HG03196 (cell line): ENCODE measurements at regions not wholly inside any gene's neighbourhood (a gene's known extent, or its start where the extent isn't known, plus 50 kb on each side); places are given as distances from the start of the nearest gene placed in this dataset.

ENCODE experiments used
- ATAC-seq: cut with Tn5 transposase; IDR thresholded peaks from one replicate; pipeline ENCODE4 v1.9.1; 2021; ENCODE audit not compliant: unreplicated experiment

DNA sequence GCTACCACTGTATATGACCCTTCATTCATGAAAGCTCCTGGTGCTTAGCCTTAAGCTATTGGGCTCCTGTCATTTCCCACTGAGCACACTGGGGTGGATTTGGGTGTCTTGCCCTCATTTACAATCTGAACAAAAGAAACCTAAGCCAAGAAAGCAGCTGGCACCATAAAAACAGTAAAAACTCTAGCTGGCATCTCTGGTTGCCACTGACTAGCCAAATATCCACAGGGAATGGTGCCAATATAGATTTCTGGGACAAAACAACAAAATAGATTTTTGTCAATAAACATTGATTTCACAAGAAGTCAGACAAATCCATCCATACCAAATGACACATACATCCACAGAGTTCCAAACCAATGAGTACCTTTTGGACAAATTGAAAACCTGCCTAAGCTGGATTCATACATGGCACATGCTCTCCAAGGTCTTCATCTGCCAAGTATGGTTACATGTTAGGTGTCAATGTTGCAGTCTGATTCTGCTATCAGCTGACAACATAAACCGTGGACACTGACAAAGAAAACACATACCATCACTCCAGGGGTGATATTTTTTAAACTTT, 1081.5 kb upstream of the ZEB2 start:
- no peak for ATAC-seq

DNA sequence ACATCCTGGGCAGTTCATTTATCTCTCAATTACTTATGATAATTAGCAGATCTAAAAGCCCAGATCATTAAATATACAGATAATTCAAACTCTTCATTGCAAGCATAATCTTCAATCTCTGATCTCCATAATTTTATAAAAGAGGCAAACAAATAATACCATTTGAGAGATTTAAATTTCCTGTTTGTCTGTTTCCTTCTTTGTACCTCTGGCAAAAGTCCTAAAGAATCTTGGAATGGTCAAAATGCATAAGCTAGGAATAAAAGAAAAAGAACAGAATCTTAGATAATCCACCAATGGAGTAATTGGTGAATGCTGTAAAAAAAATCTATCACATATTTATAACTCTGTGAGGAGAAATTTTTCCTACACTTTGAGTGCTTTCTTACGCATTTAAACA, 1080.9 kb upstream of the ZEB2 start:
- ATAC-seq: no peak

DNA sequence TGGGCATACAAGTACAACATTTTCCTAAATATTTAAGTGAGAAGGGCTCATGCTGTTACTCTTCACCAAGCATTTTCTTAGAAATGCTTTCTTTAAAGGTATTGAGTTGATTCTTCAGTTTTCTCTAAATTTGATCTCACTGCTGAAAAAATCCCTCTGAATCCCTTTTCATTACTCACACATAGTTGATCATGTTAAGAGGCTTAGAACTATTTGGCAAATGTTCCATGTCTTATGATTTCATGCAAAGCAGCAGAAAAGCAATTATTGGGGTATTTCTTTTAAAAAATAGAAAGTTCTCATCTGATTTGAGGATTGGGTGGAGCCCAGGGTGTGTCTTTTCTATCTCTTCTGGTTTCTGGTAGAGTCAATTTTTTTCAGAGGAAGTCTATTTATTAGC, 1079.8 kb upstream of the ZEB2 start:
- ATAC-seq: no peak

DNA sequence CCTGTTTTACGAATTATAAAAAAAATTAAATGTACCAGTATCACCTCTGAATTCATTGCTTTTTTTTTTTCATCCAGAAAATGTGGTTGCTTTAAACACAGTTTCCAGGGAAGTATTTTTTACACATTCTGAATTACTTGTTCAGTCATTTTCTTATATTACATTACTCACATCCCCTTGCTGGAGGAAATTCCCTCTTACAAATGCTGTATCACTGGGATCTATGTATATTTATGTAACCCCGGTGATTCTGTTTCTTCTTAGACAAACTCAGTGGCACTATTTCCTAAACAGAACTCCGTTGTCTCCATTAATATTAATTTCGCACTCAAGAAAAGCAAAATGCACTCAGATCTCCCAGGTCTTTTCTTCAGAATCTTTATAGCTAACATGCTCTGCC, 1078.5 kb upstream of the ZEB2 start:
- ATAC-seq: no peak

DNA sequence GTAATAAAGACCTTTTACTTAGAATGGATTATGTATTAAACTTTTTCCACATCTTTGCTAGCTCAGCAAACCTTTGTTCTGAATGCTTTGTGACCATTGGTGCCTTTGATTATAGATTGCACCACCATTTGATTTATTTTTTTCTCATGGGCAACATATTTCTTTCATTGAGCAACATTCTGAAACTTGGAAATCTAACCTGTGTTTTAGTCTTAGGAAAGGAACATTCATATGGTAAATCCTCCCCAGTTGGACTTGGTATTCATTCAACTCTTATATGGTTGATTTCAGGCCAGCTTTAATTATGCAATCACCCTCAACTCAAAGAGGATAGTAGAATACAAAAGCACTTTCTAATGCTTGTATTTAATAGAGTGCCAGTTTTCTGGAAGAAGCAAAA, 1077.9 kb upstream of the ZEB2 start:
- ATAC-seq: no peak

DNA sequence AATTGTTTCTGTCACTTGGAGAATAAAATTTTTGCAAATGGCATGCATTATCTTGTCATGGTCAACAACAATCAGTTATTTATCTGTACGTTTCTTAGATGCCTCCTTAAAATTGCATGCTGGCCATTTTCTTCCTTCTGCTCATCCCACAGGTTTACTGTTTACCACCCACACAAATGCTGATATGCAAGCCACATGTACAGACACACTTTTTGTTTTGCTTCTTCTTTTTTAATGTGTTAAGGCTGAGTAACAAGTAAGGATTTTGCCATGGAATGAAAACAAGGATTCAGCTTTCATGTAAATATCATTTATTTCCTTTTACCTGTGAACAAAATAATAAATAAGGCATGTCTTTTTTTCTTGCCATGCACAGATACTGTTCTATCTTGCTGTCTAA, 1077.1 kb upstream of the ZEB2 start:
- ATAC-seq: no peak

DNA sequence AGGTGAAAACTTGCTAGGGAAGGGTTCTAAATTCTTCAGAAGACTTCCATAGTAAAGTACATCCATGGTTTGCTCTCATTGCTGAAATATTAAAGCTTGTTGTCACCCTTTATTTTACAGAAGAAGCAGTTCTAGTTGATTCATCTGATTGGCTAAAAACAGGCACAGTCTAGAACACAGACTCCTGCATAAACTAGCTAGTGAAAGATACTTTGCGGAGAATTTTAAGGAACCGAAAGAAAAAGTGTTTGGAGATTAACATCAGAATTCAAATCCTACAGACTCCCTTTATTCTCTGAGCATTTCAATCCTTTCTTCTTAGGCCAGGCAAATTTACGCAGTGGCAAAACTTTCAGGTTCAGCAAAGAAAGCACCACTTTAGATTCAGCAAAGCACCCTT, 1076.5 kb upstream of the ZEB2 start:
- no peak for ATAC-seq

DNA sequence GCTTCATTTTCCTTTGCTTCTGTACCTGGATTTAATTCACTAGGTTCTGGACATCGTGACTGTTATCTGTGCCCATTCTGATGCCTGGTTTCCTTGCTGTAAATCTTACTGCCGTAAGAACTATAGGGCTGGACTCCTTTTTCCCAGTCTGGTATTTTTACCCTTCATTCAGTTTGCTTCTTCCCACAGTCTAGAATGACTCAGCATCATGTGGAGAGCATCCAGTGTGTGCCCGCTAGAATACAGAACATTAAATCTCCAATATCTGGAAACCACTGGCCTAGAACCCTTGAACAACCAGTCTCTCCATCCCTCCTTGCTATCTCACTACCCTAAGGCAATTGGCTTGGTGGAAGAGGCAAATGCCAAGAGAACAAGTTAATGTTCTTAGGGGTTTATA, 1075.4 kb upstream of the ZEB2 start:
- no peak for ATAC-seq

DNA sequence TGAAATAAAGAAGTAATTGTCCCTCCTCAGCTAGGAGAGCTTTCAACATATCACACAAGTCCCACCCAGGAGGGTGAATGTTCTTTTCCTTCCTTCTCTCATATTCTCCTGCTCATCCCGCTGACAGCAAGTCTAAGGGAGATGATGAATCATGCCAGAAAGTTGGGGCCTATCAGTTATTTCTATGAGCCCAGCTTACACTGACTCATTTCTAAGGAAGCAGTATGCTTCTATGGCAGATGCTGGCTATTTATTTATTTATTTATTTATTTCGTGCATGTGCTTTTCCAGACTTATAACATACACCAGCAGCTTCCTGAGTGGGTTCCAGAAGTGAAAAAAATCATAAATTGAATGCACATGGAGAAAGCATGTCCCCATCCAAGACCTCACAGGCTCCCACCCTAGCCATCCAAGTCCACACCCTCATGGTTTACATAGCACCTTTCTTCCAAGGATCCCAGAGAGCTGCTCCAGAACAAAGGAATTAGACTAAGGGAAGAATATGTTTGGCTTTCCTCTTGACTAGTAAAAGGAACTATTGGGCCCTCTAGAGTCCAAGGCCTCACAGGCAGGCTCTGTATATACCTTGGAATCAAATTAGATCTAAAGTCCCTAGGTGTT, 1074.2 kb upstream of the ZEB2 start:
- no peak for ATAC-seq

DNA sequence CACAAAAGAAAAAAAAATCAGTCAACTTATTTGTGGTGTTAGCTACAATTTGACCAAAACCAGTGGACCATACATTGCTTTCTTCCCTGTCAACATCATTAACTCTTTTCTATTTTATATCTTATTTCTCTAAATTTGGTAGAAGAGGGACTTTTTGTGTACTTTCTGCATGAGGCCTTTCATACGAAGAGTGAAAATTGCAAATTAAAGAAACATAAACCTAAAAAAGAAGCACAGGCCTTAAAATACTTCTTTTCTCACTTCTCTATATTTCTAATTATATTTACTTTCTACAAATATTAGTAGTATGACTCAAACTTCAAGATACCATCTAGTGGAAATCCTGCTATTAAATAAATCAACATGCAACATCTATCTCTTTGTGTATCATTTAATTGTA, 1073.4 kb upstream of the ZEB2 start:
- ATAC-seq: no peak

DNA sequence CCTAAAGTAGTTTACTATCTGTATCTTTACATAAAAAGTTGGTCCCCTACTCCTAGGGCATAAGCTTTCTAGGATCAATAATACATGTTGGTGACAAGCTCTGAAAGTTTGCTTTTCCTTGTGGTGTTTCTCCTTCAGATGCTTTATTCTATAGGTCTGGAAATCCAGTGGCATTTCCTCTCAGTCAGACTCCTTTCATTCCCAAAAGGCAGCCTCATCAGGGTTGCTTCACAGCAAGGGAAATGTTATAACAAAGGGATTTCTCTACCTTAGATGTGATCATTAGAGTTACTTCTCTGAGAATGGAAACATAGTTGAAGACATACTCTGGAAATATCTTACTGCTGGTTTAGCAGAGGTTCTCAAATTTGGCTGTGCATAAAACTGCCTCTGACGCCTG, 1072.4 kb upstream of the ZEB2 start:
- ATAC-seq: no peak

DNA sequence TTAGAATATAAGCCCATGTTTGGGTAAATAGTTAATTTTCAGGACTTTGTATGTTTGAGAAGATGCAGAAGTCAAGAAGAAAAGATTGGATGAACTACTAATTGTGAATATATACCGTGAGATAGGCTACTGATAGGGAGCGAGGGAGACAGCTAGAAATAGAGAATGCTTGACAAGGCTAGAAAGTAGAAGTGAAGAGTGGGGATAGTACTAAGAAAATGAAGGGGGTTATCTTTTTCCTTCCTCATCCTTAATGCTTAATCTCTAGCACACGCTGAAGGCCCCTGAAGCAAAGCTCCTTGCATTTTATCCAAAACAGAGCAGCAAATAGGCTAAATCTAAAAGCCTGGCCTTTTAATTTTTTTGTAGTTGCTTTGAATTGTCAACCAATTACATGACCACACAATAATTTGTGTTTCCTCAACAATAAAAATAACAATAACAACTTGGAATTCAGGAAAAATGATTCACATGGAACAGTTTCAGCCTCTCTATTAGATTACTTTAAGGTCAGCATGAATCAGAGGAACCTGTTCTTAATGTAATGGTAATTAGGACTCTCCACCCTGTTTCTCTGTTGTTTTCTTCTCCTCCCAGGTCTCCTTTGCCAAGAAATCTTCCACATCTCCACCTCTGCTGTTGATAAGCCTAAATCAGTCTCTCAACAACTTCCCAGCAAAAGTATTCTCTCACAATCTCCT, 1071.3 kb upstream of the ZEB2 start:
- no peak for ATAC-seq

DNA sequence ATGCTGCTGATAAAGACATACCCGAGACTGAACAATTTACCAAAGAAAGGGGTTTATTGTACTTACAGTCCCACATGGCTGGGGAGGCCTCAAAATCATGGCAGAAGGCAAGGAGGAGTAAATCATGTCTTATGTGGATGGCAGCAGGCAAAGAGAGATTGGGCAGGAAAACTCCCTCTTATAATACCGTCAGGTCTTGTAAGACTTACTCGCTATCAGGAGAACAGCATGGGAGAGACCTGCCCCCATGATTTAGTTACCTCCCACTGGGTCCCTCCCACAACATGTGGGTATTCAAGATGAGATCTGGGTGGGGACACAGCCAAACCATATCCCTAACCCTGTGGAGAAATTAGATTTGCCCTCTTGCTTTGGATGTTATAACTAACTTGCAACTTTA, 1068.0 kb upstream of the ZEB2 start:
- ATAC-seq: no peak

DNA sequence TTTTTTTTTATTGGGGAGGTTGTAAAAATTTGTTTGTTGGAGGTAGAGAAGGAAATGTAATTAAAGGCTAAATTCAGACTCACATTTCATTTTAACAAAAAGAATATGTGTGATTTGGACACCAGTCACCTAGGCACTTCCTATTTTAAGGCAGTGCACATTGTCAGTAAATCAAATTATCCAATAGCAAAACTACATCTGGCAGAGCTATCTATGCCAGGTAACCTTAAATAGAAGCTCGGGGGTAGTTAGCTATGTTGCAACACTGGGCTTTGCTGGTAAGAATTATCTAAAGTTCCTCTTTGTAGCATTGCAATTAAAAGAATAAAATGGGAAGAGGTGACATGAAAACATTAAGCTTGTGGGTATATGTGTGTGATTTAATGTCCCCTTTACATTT, 1064.4 kb upstream of the ZEB2 start:
- no peak for ATAC-seq

DNA sequence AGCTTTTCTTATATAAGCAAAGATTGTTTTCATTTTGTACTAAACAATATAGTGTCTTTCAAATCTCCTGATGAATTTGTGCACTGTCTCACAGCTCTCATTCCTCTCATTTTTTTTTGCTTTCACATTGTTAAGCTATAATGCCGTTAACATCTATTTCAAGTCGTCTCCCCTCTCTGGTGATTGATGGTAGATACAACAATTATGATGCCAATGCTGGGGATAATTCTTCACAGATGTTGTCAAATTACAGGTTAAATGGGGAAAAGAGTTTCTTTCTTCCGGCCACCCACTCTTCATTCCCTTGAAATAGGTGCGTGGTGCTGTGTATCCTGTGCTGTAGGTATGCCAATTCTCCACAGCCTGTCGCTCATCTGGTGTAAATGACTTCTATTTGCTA, 1053.7 kb upstream of the ZEB2 start:
- no peak for ATAC-seq

DNA sequence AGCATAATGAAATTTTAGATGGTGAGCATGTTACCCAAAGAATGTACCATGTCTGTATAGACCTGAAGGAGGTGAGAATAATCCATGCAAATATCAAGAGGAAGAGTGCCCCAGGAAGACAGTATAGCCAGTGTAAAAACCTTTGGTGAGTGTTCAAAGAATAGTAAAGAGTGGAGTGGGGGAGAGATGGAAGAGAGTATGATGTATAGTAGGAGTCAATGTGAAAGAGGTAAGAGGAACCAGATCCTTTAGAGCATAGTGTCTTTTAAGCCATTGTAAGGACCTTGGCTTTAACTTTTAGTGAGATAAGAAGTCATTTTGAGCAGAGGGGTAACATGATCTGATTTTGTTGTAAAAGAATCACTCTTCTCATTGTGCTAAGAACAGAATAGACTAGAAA, 1052.3 kb upstream of the ZEB2 start:
- no peak for ATAC-seq

DNA sequence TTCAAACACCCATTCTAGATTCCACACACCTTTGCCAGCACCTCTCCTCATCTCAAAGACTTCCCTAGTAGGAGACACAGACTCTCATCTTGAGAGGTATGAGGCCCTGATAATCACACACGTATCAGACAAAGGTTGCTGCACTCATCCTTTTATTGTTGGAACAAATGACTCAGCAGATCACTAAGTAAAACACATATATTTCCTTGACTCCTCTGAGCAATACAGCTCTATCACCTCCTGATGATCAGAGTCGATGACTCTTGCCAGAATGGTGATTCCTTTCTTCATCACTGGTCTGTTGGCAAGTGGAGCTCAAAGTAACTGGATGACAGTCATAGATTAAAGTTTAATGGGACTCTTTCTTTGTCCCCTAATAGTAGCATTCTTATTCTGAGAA, 1049.2 kb upstream of the ZEB2 start:
- no peak for ATAC-seq

DNA sequence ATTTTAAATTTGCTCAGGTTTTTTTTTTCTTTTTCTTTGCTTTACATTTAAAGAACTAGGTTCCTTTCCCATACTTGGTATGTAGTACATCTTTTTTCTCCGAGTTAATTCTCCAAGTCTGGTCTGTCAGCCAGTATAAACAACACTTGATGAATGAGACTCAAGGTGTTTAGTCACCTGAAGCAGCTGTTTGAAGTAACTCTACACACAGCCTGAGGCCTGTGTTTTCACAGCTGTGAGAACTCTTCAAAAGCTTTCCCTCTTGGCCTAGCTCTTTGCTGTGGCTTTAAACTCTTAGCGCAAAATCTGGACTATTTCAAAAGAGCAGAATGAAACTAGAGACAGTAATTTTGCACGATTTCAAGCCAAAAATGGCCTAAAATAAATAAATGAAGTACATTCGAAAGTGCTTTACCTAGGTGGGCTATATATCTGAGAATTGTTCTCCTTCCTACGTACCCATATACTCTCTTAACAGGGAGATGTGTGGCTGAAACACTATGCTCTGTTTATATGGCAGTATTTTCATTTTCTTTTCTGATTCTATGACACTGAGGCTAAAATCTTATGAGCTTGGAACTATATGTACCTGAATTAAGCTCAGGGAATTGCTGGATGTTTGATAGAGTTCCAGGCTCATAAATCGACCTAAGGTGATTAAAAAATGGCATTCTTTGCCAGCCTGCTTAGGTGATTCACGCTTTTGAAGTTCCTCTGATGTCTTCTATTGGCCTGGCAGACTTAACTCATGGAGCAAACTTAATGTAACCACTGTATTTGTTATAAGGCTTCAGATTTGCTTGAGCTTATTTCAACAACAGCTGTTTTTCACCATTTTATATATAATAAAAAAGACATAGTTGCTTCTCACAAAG, 1044.1 kb upstream of the ZEB2 start:
- no peak for ATAC-seq

DNA sequence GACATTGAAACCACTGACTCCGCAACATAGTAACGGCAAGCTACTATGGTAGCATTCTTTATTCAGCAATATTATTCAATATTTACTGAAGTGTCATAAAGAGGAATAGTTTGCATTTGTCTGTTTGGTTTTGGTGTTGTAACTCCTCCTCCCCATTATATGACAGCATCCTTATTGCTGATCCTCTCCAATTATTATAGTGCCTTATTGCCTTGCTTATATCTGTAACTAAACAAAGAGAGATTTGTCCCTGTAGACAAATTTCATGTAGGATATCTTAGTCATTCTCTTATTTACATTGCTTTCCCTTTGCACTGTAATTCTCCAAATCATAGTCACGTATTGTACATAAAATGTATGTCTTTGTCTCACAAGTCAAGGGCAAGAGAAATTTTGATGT, 1041.2 kb upstream of the ZEB2 start:
- no peak for ATAC-seq

DNA sequence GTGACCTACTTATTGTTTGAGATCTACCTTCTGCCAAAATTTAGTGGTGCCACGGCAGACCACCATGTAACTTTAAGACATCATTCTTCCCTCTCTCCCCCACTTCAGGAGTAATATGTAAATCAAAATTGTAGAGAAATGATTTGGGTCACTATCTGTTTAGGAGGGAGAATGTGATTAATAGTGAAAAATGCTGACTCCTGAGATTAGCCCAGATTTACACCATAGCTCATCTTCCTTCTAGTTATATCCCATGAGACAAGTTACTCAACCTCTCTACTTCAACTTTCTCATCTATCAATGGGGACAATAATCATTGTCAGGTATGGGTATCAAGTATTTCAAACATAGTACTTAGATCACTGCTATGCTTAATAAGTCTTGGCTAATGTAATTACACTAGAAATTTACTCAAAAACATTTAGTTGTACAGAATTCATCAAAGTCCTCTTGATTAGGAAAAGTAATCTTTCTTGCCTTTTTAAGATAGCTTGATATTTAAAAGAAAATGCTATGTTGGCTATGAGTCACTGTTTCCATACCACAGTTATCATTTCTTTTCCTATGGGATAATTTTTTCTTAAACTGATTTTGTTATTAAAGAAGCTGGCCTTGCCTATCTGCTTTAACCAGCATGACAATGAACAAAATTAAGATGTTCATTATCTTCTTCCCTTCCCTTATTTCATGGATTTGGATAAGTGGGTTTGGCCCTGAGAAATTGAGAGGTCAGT, 1038.9 kb upstream of the ZEB2 start:
- ATAC-seq: no peak

DNA sequence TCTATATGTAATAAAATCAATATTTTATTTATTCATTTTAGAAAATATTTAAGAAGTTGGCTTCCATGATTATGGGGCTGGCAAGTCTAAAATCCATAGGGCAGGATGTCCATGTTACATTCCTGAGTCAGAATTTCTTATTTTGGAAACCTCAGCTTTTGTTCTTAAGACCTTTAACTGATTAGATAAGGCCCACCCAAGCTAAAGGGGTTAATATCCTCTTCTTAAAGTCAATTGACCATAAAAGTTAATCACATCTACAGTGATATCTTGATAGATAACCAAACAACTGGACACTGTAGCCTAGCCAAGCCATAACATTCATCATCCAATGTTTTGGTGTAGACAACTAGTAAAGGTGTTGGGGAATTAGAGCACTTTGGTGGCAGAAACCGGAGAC, 1035.4 kb upstream of the ZEB2 start:
- ATAC-seq: no peak
